Hematopoietic multipotent progenitor cell (in vitro differentiated cells): ENCODE measurements at regions not wholly inside any gene's neighbourhood (a gene's known extent, or its start where the extent isn't known, plus 50 kb on each side); places are given as distances from the start of the nearest gene placed in this dataset. TPM values are rescaled to one million over a fixed set of nuclear protein-coding genes. Genes with fewer than 3 reads are reported as not detected.

Source experiments
- DNase-seq, 3 donors: peaks; one replicate each; pipeline ENCODE4 v3.0.0-alpha.2; 2011 to 2015; ENCODE audit warnings: low read depth in 2 of 3, low spot score in 2 of 3
- small RNA-seq: library from RNA; depleted of rRNA; stranded (forward); fragments of <200 nt; gene quantifications from one replicate; pipeline ENCODE3, GENCODE V24; 2012

DNA sequence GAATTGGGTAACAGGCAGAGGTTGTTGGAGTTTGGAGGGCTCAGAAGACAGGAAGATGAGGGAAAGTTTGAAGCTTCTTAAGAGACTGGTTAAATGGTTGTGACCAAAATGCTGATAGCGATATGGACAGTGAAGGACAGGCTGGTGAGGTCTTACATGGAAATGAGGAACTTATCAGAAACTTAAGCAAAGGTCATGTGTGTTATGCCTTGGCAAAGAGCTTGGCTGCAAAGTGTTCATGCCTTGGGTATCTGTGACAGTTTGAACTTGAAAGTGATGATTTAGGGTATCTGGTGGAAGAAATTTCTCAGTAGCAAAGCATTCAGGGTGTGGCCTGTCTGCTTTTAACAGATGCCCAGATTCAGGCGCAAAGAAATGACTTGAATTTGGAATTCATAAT is 64.5 kb upstream of the EEPD1 start:
- no peak for DNase-seq

DNA sequence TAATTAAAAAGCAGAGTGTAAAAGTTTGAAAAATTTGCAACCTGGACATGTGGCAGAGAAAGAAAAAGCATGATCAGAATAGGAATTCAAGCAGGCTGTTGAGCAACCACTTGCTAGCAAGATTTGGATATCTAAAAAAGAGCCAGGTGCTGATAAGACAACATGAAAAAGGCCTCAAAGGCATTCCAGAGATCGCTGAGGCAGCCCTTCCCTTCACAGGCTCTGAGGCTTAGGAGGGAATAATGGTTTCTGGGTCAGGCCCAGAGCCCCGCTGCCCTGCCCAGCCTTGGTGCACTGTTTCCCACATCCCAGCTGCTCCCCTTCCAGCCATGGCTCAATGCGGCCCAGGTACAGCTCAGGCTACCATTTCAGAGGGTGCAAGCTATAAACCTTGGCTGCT is 64.1 kb upstream of the EEPD1 start:
- no peak for DNase-seq

DNA sequence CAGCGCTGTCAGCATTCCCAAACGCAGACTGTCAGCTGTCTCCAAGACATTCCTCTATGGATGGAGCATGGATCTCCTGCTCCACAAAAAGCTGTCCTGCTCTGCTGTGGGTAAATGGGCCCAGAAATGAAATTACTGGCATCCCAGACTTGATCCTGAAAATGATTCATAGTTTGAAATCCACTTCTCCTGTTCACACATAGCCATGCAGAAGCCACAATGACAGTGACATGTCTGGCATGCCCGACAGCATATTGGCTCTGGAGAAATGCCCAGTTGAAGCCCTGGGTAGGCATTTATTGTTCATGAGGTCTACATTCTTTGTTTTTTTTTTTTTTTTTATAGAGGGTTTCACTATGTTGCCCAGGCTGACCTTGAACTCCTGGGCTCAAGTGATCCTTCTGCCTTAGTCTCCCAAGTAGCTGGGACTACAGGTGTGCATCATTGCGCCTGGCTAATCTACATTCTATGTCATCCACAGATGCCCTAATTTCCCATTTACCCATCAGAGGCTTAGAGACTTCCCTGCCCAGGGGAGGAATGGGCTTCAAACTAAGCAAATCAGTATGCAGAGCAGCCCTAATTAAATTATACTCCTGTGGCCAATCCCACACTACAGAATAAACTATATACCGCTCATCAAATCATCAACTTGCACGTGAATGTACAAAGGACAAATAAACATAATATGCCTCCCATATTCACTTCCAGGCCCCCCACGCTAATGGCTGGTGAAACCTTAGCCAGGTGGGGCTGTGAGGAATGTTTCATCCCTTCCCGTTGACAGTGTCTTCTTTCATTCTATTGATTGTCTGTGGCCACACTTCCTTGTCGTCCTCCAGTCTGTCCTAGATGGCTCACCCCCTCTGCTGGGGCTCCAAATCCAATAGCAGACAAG is 61.8 kb upstream of the EEPD1 start:
- no peak for DNase-seq

GRCh38 chr7:36091874-36092176 is 61.2 kb upstream of the EEPD1 start:
- no peak for DNase-seq

GRCh38 chr7:36092221-36092771 is 60.8 kb upstream of the EEPD1 start:
- DNase-seq: no peak

DNA sequence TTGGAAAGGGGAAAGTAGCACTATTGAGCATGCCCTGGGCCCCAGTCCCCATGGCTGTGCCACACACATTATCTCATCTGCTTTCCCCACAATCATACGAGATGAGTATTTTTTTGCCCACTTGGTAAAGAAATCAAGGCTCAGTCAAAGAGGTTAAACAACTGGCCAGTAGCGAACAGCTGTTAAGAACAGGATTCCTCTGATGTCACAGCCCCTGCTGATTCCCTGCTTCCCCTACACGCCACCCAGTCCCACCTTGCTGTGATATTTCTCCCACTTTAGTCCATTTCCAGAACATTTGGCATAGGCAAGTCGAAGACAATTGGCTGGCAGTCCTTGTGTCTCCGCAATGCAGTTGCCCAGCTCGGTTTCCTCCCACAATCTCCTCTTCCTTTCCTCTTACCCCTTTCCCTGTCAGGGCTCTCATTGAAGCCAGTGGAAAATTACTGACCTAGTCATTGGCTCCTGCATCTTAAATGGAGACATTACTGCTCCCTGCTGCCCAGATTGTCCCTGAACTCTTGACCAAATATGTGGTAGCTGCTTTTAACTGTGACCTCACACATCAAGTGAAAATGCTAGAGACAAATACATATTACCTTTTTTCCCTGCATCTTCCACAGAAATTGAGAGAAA is 56.5 kb upstream of the EEPD1 start:
- DNase-seq: no peak

GRCh38 chr7:36098096-36098495 is 55.0 kb upstream of the EEPD1 start:
- no peak for DNase-seq

GRCh38 chr7:36100226-36100625 is 52.8 kb upstream of the EEPD1 start:
- no peak for DNase-seq

- DNase-seq: no peak
These were observed 52.4 kb upstream of the EEPD1 start for GRCh38 chr7:36100634-36101033.

Small RNA genes lying in the stretch of these regions (small RNA-seq; reads per million reads assigned to genes)
- gene RNU6-1085P: not detected
